ENCODE measurements at regions not wholly inside any gene's neighbourhood (a gene's known extent, or its start where the extent isn't known, plus 50 kb on each side); places are given as distances from the start of the nearest gene placed in this dataset.
"Not testable (repeated sequence)": the region's sequence is repeated elsewhere in the genome, so short reads cannot be mapped to it uniquely, and the experiment has no call there.

GRCh38 chr21:5068649-5069048, 5452.7 kb upstream of the TPTE start:
- not testable (repeated sequence) for TF ChIP-seq CTCF (conservative IDR thresholded peaks at IDR 0.05 in 1 of 2, IDR thresholded peaks at IDR 0.05 in 1 of 2; ENCODE audit: extremely low read depth in 1 of 2, insufficient read depth in 1 of 2, low read depth in 1 of 2, low read length in 2 of 2); EZH2 (IDR thresholded peaks at IDR 0.05; ENCODE audit: borderline replicate concordance, low read length)
